HUES48 (cell line): ENCODE measurements at regions not wholly inside any gene's neighbourhood (a gene's known extent, or its start where the extent isn't known, plus 50 kb on each side); places are given as distances from the start of the nearest gene placed in this dataset.
A peak's percentile ranks its signal among the peaks of the same experiment; 100 is the strongest.
"Not testable (repeated sequence)": the region's sequence is repeated elsewhere in the genome, so short reads cannot be mapped to it uniquely, and the experiment has no call there.

Experiments used
- H3K27ac ChIP-seq: one replicate; pipeline ENCODE4 v1.7.0; 2013; ENCODE audit warnings: low read depth, low read length, inconsistent platforms
- H3K27me3 ChIP-seq: 2 replicates; pipeline ENCODE4 v1.6.1; 2013; ENCODE audit warnings: mild to moderate bottlenecking, low read length; ENCODE audit not compliant: control insufficient read depth, insufficient read depth
- H3K36me3 ChIP-seq: 2 replicates; pipeline ENCODE4 v1.6.1; 2013; ENCODE audit warnings: low read length; ENCODE audit not compliant: control insufficient read depth, insufficient read depth
- H3K4me1 ChIP-seq: 2 replicates; pipeline ENCODE4 v1.6.1; 2013; ENCODE audit warnings: mild to moderate bottlenecking, low read length; ENCODE audit not compliant: control insufficient read depth, insufficient read depth
- H3K4me3 ChIP-seq: 2 replicates; pipeline ENCODE4 v1.5.1; 2013; ENCODE audit warnings: mild to moderate bottlenecking, low read depth, low read length
- H3K9ac ChIP-seq: 2 replicates; pipeline ENCODE4 v1.6.1; 2013; ENCODE audit warnings: mild to moderate bottlenecking, low read depth, low read length, moderate library complexity
- H3K9me3 ChIP-seq: 2 replicates; pipeline ENCODE4 v1.6.1; 2013; ENCODE audit warnings: low read length; ENCODE audit not compliant: control insufficient read depth, insufficient read depth

DNA sequence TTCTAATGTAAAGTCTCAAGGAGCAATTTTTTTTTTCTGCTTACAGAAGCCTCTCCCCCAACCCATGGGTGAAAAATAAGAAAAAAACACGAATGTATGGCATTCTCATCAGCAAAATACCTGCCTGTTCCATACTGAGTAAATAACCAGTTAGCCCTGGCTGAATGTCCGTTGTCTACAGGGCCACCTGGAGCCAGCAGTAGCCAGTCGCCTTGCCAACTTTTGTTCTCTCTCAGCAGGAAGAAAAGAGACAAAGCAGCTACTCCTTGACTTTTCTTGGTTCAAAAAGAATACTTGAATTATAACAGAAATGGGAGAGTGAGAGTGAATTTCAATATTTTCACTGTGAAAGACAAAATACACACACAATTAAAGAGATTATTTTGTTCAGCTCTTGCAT, 532.9 kb upstream of the CRIM1 start:
- Histone ChIP-seq H3K27ac (peak overlapping the region; percentile 89), H3K9ac (no peak overlapping the region), H3K4me1 (peaks cover 63% of the 10 kb centered on the region), H3K4me3 (no peak overlapping the region), H3K27me3 (no peaks in the 10 kb centered on the region), H3K9me3 (no peaks in the 10 kb centered on the region), H3K36me3 (no peaks in the 10 kb centered on the region)

DNA sequence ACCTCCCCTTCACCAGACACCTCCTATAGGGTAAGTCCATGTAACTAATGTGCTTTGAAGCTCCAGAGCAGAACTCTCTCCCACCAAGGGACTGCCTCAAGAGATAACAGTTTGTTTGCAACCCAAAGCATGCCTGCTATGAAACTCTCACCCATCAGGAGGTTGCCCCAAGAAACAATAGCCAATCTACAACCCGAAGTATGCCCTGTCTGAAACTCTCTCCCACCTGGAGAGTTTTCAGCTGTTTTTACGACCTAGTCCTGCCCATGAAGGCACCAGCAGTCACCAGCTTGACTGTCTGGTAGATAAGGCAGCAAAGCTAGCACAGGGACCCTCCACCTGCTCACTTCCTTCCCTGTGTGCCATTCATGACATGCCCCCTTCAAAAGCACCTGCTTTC, 533.9 kb upstream of the CRIM1 start:
- H3K4me1 ChIP-seq: peaks cover 63% of the 10 kb centered on the region
- H3K9ac ChIP-seq: no peak overlapping the region
- H3K9me3 ChIP-seq: no peaks in the 10 kb centered on the region
- H3K36me3 ChIP-seq: no peaks in the 10 kb centered on the region
- no peaks in the 10 kb centered on the region for H3K27me3 ChIP-seq
- peak overlapping the region; percentile 89 for H3K27ac ChIP-seq
- peak overlapping the region; percentile 1; the same call in 1 of the 2 replicates for H3K4me3 ChIP-seq

DNA sequence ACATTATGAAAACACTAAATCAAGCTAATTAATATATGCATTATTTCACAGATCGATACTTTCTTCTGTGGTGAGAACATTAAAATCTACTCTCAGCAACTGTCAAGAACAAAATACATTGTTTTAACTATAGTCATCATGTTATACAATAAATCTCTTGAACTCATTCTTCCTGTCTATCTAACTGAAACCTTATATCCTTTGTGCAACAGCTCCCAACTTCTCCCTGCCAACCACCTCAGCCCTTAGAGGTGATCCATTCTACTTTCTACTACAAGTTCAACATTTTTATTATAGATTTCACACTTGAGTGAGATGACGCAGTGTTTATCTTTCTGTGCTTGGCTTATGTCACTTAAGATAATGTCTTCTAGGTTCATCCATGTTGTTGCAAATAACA, 535.2 kb upstream of the CRIM1 start:
- Histone ChIP-seq H3K4me1 (peaks cover 60% of the 10 kb centered on the region), H3K36me3 (no peaks in the 10 kb centered on the region), H3K27me3 (no peaks in the 10 kb centered on the region), H3K9me3 (no peaks in the 10 kb centered on the region), H3K27ac (no peak overlapping the region), H3K9ac (no peak overlapping the region), H3K4me3 (no peak overlapping the region)

DNA sequence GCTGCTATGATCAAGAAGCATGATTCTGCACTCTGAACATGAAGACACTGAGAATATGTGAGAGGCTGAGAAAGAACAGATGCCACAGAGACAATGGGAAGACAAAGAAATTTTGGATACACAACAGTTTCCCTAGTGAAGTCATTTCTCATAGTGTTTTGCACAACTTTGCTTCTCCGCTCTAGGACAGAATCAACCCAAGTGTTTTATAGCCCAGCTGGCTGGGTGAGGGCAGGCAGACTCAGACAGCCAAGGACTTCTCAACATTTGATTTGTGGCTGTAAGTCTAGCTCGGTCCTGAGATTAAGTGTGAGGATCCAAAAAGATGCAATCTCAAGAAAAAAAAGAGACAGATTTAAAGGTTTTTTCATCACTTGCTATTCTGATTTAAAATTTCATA, 536.5 kb upstream of the CRIM1 start:
- no peaks in the 10 kb centered on the region for H3K27me3 ChIP-seq
- no peaks in the 10 kb centered on the region for H3K9me3 ChIP-seq
- peak overlapping the region; percentile 28 for H3K27ac ChIP-seq
- H3K4me1 ChIP-seq: peaks cover 46% of the 10 kb centered on the region
- H3K36me3 ChIP-seq: no peaks in the 10 kb centered on the region
- H3K9ac ChIP-seq: no peak overlapping the region
- no peak overlapping the region for H3K4me3 ChIP-seq

DNA sequence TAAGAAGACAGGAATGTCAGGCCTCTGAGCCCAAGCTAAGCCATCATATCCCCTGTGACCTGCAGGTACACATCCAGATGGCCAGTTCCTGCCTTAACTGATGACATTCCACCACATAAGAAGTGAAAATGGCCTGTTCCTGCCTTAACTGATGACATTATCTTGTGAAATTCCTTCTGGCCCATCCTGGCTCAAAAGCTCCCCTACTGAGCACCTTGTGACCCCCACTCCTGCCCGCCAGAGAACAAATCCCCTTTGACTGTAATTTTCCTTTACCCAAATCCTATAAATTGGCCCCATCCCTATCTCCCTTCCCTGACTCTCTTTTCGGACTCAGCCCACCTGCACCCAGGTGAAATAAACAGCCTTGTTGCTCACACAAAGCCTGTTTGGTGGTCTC, 537.2 kb upstream of the CRIM1 start:
- not testable (repeated sequence) for H3K4me3 ChIP-seq, H3K27me3 ChIP-seq, H3K27ac ChIP-seq, H3K36me3 ChIP-seq, H3K9ac ChIP-seq, H3K9me3 ChIP-seq
- H3K4me1 ChIP-seq: peaks cover 40% of the 10 kb centered on the region

DNA sequence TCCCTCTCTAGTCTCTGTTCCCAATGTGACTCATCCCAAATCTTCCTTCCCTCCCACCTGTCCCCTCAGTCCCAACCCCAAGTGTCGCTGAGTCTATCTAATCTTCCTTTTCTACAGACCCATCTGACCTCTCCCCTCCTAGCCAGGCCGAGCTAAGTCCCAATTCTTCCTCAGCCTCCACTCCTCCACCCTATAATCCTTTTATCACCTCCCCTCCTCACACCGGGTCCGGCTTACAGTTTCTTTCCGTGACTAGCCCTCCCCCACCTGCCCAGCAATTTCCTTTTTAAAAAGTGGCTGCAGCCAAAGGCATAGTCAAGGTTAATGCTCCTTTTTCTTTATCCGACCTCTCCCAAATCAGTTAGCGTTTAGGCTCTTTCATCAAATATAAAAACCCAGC, 541.0 kb upstream of the CRIM1 start:
- H3K9ac ChIP-seq: not testable (repeated sequence)

DNA sequence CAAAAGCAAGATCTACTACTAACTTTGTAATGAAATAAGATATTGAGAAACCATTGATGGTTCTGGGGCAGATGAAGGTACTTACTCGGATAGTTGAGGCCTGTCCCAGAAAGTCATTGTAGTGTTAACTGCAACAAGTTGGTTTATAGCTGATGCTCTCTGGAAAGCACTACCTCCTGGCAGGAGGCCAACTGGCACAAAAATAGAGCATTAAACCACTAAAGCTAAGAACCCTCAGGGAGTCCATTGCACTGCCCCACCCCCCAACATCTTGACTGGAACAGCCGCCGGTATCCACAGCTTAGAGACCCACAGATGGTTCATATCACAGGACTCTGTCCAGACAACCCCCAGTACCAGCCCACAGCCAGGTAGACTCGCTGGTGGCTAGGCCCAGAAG, 552.5 kb upstream of the CRIM1 start:
- no peak overlapping the region for H3K27ac ChIP-seq
- H3K9me3 ChIP-seq: no peaks in the 10 kb centered on the region
- no peaks in the 10 kb centered on the region for H3K4me1 ChIP-seq
- no peak overlapping the region for H3K9ac ChIP-seq
- no peaks in the 10 kb centered on the region for H3K36me3 ChIP-seq
- H3K4me3 ChIP-seq: no peak overlapping the region
- H3K27me3 ChIP-seq: no peaks in the 10 kb centered on the region

More for the DNA sequence above, 541.0 kb upstream of the CRIM1 start:
- not testable (repeated sequence) for H3K36me3 ChIP-seq, H3K27ac ChIP-seq, H3K4me3 ChIP-seq, H3K9me3 ChIP-seq, H3K27me3 ChIP-seq, H3K4me1 ChIP-seq

DNA sequence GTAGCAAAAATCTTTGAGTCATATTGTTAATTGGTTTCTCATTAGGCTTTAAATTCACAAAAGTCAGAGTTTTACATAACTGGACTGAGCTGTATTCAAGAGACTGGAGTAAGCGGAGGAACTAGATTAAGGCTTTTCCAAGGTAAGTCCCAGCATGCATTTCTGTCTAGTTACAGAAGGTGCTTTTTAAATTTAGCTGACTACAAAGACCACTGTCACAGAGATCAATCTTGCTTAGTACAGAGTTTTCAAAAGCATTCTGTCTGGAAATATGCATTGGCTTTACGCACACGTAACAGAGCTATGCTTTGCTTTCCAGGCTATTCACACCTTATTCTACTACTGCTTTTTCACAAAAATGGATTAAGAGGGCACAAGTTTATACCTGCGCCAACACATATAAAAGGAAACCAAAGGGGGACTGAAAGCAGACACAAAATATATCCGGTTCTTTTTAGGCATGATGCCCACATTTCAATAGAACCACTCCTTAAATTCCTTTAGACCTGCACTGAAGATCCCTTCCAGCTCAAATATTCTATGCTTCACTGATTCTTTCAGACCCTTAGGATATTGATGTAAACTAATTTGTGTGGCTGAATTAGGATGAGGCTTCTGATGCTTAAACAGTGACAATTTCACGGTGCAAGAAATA, 560.7 kb upstream of the CRIM1 start:
- Histone ChIP-seq H3K27ac (no peak overlapping the region), H3K27me3 (no peaks in the 10 kb centered on the region), H3K4me1 (peaks cover 10% of the 10 kb centered on the region), H3K36me3 (no peaks in the 10 kb centered on the region), H3K9ac (no peak overlapping the region), H3K9me3 (no peaks in the 10 kb centered on the region), H3K4me3 (no peak overlapping the region)

DNA sequence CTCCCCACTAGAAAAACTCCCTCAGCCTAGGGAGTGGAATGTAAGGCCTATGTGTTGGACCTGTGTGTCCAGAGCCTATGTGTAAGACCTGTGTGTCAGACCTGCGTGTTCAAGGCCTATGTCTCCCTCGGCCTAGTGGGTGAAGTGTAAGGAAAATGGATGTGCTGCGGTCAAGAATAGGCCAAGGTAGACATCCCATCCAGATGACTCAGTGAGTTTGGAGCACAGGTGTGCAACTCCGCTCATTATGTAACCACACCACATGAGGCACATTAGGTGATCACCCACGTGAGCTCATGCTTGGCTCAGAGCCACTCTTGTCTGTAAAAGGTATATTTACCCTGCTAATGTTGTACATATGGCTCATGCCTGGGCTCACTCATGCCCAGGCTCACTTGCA, 565.3 kb upstream of the CRIM1 start:
- Histone ChIP-seq H3K9ac (no peak overlapping the region), H3K27me3 (no peaks in the 10 kb centered on the region), H3K4me1 (peaks cover 10% of the 10 kb centered on the region), H3K36me3 (no peaks in the 10 kb centered on the region), H3K9me3 (peaks cover 22% of the 10 kb centered on the region), H3K27ac (no peak overlapping the region), H3K4me3 (no peak overlapping the region)

DNA sequence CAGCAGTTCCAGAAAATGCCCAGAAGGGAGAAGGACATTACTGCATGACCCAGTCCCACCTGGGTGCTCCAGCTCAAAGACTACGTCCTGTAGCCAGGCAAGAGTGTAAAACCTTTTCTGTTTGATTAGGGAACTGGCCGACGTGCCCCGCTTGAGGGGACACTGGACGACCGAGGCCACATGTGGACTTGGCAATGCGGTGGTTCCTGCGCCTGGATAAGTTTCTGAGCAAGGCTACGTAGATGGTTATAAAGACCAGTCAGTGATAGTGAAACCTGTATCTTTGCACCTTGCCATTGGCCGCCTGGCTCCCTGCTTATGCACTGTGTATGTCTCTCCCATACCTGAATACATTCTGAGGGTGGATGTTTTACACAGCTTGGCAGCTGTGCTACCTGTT, 567.0 kb upstream of the CRIM1 start:
- Histone ChIP-seq H3K27me3 (no peaks in the 10 kb centered on the region), H3K36me3 (no peaks in the 10 kb centered on the region), H3K9ac (no peak overlapping the region), H3K27ac (no peak overlapping the region), H3K4me3 (no peak overlapping the region), H3K4me1 (peaks cover 10% of the 10 kb centered on the region), H3K9me3 (peaks cover 22% of the 10 kb centered on the region)

DNA sequence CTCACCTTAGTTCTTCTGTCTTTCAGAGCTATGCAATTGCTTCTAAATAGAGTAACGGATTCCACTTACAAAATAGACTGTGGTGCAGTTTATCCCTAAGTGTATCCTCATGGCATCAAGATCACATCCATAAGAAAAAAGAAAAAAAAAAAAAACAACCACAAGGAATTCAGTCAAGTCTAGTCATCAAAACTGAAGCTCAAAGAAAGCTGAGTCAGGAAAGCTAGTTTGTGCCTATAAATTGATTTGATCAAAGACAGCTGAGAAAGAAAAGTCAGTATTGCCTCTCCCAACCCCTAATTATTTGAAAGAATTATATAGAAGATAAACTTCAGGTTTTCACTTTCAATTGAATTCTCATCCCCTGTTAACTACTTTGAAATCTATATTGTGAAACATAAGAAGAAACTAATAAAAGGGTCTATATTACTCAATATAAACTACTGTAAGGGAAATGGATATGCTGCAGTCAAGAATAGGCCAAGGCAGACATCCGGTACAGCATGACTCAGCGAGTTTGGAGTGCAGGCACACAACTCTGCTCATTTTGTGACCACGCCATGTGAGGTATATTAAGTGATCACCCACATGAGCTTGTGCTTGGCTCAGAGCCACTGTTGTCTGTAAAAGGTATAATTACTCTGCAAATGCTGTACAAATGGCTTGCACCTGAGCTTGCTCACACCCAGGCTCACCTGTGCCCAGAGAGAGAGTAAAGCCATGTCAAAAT, 568.1 kb upstream of the CRIM1 start:
- Histone ChIP-seq H3K4me1 (0 out of 2 replicates have a peak, but pooled peaks cover 2% of the 10 kb centered on the region), H3K36me3 (no peaks in the 10 kb centered on the region), H3K4me3 (no peak overlapping the region), H3K9me3 (peaks cover 22% of the 10 kb centered on the region), H3K27me3 (no peaks in the 10 kb centered on the region), H3K27ac (no peak overlapping the region), H3K9ac (no peak overlapping the region)
